NB4 (cell line): ENCODE measurements at regions not wholly inside any gene's neighbourhood (a gene's known extent, or its start where the extent isn't known, plus 50 kb on each side); places are given as distances from the start of the nearest gene placed in this dataset.

Source experiments
- CTCF ChIP-seq: IDR thresholded peaks from one replicate; pipeline ENCODE4 v1.5.1; 2012; ENCODE audit warnings: low read depth, low read length
- MAX ChIP-seq: IDR thresholded peaks from 2 replicates; pipeline ENCODE4 v1.6.1; 2011; ENCODE audit warnings: low read depth, low read length
- MYC ChIP-seq: IDR thresholded peaks from 2 replicates; pipeline ENCODE4 v1.6.1; 2011; ENCODE audit warnings: low read depth, low read length
- POLR2A ChIP-seq: IDR thresholded peaks from 2 replicates; pipeline ENCODE4 v1.6.1; 2011; ENCODE audit warnings: mild to moderate bottlenecking; ENCODE audit not compliant: insufficient read length; ENCODE audit errors: extremely low read depth

GRCh38 chr2:145652571-145653545 lies 1132.9 kb upstream of the ZEB2 start:
- TF ChIP-seq CTCF (no peak), POLR2A (no peak), MAX (no peak), MYC (no peak)
